Spleen (tissue), 11 donors: ENCODE measurements at regions not wholly inside any gene's neighbourhood (a gene's known extent, or its start where the extent isn't known, plus 50 kb on each side); places are given as distances from the start of the nearest gene placed in this dataset.

ENCODE experiments used
- DNase-seq: peaks from one replicate; pipeline ENCODE4 v3.0.0-alpha.2; 2020
- H3K27ac ChIP-seq, 8 donors: fragments of 200-600 bp; sonication (generic) in 7 of 8; 1 replicate in 4 of 8; 2 replicates in 4 of 8; pipeline versions ENCODE4 v1.5.0 to v1.8.0; 2016 to 2021; ENCODE audit warnings: inconsistent platforms in 4 of 8, mild to moderate bottlenecking in 4 of 8, moderate library complexity in 1 of 8
- H3K27me3 ChIP-seq, 7 donors: fragments of 200-600 bp; sonication (generic) in 6 of 7; replicated peaks in 1 of 7; 1 replicate in 4 of 7; 2 replicates in 3 of 7; pipeline versions ENCODE4 v1.5.0 to v1.8.0; 2016 to 2021; ENCODE audit warnings: inconsistent platforms in 3 of 7, mild to moderate bottlenecking in 1 of 7
- H3K36me3 ChIP-seq, 6 donors: fragments of 200-600 bp; sonication (generic) in 5 of 6; 1 replicate in 4 of 6; 2 replicates in 2 of 6; pipeline versions ENCODE4 v1.5.0 to v1.8.0; 2016 to 2021; ENCODE audit warnings: inconsistent platforms in 2 of 6
- H3K4me1 ChIP-seq, 6 donors: fragments of 200-600 bp; sonication (generic) in 5 of 6; 1 replicate in 3 of 6; 2 replicates in 3 of 6; pipeline versions ENCODE4 v1.5.0 to v1.8.0; 2016 to 2021; ENCODE audit warnings: inconsistent platforms in 3 of 6
- H3K4me3 ChIP-seq, 8 donors: fragments of 200-600 bp; sonication (generic) in 7 of 8; 1 replicate in 4 of 8; 2 replicates in 4 of 8; pipeline versions ENCODE4 v1.5.0 to v1.8.0; 2016 to 2021; ENCODE audit warnings: inconsistent platforms in 4 of 8, mild to moderate bottlenecking in 4 of 8, moderate library complexity in 2 of 8
- H3K9me3 ChIP-seq, 8 donors: fragments of 200-600 bp; sonication (generic) in 7 of 8; 1 replicate in 4 of 8; 2 replicates in 4 of 8; pipeline versions ENCODE4 v1.5.0 to v1.8.0; 2016 to 2021; ENCODE audit warnings: inconsistent platforms in 4 of 8
- POLR2A ChIP-seq, 3 donors: fragments of 450-650 bp; IDR thresholded peaks; one replicate each; pipeline ENCODE4 v1.5.1; 2017; ENCODE audit warnings: antibody characterized with exemption in 3 of 3, mild to moderate bottlenecking in 1 of 3
- POLR2AphosphoS5 ChIP-seq, 3 donors: sonication (generic); formaldehyde crosslinking; IDR thresholded peaks; one replicate each; pipeline ENCODE4 v1.5.1; 2017; ENCODE audit warnings: antibody characterized with exemption in 3 of 3
- WGBS, 5 donors: extraction: QIAGEN DNeasy Blood & Tissue Kit in 3 of 5; methylation state at CpG; one replicate each; pipeline versions ENCODE4 v1.1.5 to v1.1.7; 2013 to 2018; 5-methylcytosine and 5-hydroxymethylcytosine counted together
- intact Hi-C: fragments of 100-400 bp; cut with DNase I; formaldehyde crosslinking; loops from one replicate; pipeline ENCODE4 v1.15.0; 2023; ENCODE audit warnings: low total_unique reads
- TF ChIP-seq, protein P1 (sequence below), 11 experiments: fragments of 200-600 bp in 7 of 11; fragments of 450-650 bp in 4 of 11; sonication (generic) in 4 of 11; IDR thresholded peaks in 8 of 11; conservative IDR thresholded peaks in 3 of 11; 1 replicate in 7 of 11; 2 replicates in 4 of 11; pipeline versions ENCODE4 v1.4.0 to v1.8.0; 2016 to 2021; ENCODE audit warnings: antibody characterized with exemption in 11 of 11, inconsistent platforms in 4 of 11, mild to moderate bottlenecking in 1 of 11
- donor health status: healthy with polysubstance abuse.
- donor health status: DM: no; HTN: no; CAD: no; lungs with moderate emphysema.
- donor health status: DM: no; HTN: no; CAD: no.
- donor health status: Bipolar disorder and iron deficiency.
- donor health status: healthy.
- donor health status: DM: no; HTN: no; CAD: no.
- donor health status: DM: yes; HTN: yes; CAD: no.

DNA sequence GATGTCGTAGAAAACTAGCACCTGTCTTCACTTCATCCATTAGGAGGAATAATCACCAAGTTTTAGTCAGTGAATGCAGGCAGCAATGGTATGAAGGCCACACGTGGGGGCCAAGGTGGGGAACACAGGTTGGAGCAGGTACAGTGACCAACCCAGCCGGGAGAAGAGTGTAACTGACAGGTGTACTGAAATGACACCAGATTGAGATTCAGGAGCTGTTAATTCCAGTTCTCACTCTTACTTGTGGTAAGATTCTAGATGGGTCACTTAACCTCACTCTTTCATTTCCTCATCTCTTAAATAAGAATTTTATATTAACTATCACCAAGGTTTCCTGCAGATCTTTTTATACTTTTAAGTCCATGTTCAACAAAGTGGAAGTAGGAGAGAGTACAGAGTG lies 206.2 kb upstream of the PTBP2 start:
- Histone ChIP-seq H3K4me1 (no peaks in the 10 kb centered on the region), H3K36me3 (no peaks in the 10 kb centered on the region), H3K9me3 (no peaks in the 10 kb centered on the region), H3K27ac (no peak overlapping the region), H3K27me3 (no peaks in the 10 kb centered on the region), H3K4me3 (no peak overlapping the region)
- intact Hi-C loops = no loop called here
- TF ChIP-seq POLR2AphosphoS5 (IDR thresholded peaks at IDR 0.05) = no peak
- no peak for TF ChIP-seq POLR2A (IDR thresholded peaks at IDR 0.05)
- TF ChIP-seq, protein P1, sequence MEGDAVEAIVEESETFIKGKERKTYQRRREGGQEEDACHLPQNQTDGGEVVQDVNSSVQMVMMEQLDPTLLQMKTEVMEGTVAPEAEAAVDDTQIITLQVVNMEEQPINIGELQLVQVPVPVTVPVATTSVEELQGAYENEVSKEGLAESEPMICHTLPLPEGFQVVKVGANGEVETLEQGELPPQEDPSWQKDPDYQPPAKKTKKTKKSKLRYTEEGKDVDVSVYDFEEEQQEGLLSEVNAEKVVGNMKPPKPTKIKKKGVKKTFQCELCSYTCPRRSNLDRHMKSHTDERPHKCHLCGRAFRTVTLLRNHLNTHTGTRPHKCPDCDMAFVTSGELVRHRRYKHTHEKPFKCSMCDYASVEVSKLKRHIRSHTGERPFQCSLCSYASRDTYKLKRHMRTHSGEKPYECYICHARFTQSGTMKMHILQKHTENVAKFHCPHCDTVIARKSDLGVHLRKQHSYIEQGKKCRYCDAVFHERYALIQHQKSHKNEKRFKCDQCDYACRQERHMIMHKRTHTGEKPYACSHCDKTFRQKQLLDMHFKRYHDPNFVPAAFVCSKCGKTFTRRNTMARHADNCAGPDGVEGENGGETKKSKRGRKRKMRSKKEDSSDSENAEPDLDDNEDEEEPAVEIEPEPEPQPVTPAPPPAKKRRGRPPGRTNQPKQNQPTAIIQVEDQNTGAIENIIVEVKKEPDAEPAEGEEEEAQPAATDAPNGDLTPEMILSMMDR (IDR thresholded peaks at IDR 0.05 in 8 of 11, conservative IDR thresholded peaks at IDR 0.05 in 3 of 11) = no peak
- 71 to 85% (median 80%) methylated on average over 3 of the region's 3 CpGs for WGBS, 5 donors
- DNase-seq = no peak

DNA sequence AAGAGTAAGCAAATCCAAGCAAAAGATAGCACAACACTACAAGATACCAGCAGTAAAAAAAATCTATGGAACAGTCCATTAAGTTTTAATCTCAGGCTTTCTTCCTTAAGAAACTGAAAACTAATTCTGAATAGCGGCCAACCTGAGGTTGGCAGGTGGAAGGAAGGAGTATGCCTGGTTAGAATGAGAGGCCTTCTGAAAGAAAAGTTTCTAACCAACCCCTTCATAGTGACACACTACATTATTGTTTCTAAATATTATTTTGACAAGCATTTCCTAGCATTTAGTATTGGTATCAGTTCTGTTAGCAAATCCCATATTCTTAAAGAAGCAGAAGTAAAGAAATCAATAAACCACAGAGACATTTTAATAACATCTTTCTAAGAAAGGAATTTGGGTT lies 205.7 kb upstream of the PTBP2 start:
- DNase-seq = no peak
- TF ChIP-seq, protein P1 (IDR thresholded peaks at IDR 0.05 in 8 of 11, conservative IDR thresholded peaks at IDR 0.05 in 3 of 11) = no peak
- TF ChIP-seq POLR2AphosphoS5 (IDR thresholded peaks at IDR 0.05) (no peak), POLR2A (IDR thresholded peaks at IDR 0.05) (no peak)
- intact Hi-C loops = no loop called here
- Histone ChIP-seq H3K27me3 (no peaks in the 10 kb centered on the region), H3K4me1 (no peaks in the 10 kb centered on the region), H3K9me3 (no peaks in the 10 kb centered on the region), H3K4me3 (no peak overlapping the region), H3K27ac (no peak overlapping the region), H3K36me3 (no peaks in the 10 kb centered on the region)
- 76 to 89% (median 81%) methylated on average over 1 of the region's 1 CpG for WGBS, 5 donors

DNA sequence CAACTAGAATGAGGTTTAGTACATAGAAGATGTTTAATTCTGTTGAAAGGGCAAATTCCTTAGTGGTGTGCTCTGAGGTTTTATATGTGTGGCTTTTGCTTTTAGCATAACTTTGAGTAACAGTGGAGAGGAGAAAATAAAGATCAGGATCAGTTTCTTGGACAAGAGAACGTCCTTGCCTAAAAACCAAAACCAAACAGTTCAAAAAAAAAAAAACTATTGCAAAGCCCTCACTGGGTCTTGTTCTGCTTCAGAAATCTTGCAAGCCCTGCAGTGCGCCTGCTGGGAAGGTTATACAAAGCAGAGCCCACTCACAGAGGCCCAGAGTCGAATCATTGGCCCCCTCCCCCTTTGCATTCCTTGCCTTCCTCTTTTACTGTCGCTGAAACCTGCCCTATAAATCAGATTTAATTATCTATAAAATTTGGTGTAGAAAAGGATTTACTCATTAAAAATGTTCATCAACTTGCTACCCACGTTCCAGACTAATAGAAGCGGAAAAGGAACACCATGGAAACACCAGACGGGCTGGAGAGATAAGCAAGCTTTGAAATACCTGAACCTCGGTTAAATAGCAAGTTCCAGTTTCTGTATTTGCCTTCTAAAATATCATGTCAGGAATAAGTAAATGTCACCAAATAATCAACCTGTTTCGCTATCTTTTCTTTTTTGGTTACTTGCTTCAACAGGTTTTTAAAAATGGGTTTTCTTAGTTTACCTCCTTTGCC lies 201.6 kb upstream of the PTBP2 start:
- no peak for TF ChIP-seq POLR2A (IDR thresholded peaks at IDR 0.05)
- no peak for TF ChIP-seq POLR2AphosphoS5 (IDR thresholded peaks at IDR 0.05)
- Histone ChIP-seq H3K36me3 (no peaks in the 10 kb centered on the region), H3K4me3 (no peak overlapping the region), H3K27ac (no peak overlapping the region), H3K9me3 (no peaks in the 10 kb centered on the region), H3K4me1 (no peaks in the 10 kb centered on the region), H3K27me3 (no peaks in the 10 kb centered on the region)
- intact Hi-C loops = no loop called here
- DNase-seq = no peak
- WGBS, 5 donors = 46 to 52% (median 47%) methylated on average over 9 of the region's 9 CpGs

DNA sequence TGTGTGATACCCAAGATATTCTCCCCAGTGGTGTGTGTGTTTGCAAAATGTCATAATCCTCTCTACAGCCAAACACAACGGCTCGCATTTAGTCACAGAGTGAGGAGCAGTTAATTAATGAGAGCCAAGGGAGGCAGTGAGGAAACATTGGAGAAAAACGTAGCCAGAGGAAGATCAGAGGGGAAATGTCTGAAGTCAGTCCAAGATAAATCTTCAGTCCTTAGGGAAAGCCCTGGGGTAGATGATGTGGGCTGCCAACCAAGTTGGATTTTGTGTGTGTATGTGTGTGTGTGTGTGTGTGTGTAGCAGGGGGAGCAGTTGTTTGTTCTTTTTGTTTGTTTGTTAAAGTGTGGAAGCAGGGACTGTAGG lies 201.0 kb upstream of the PTBP2 start:
- H3K27ac ChIP-seq = no peak overlapping the region
- no peak for DNase-seq
- intact Hi-C loops = no loop called here
- H3K9me3 ChIP-seq = no peaks in the 10 kb centered on the region
- H3K27me3 ChIP-seq = no peaks in the 10 kb centered on the region
- no peaks in the 10 kb centered on the region for H3K4me1 ChIP-seq
- TF ChIP-seq POLR2A (IDR thresholded peaks at IDR 0.05) (no peak), POLR2AphosphoS5 (IDR thresholded peaks at IDR 0.05) (no peak)
- TF ChIP-seq, protein P1 (IDR thresholded peaks at IDR 0.05 in 8 of 11, conservative IDR thresholded peaks at IDR 0.05 in 3 of 11) = no peak
- H3K36me3 ChIP-seq = no peaks in the 10 kb centered on the region
- H3K4me3 ChIP-seq = no peak overlapping the region
- 32 to 51% (median 40%) methylated on average over 3 of the region's 3 CpGs for WGBS, 5 donors
